Neural cell (in vitro differentiated cells): ENCODE measurements at regions not wholly inside any gene's neighbourhood (a gene's known extent, or its start where the extent isn't known, plus 50 kb on each side); places are given as distances from the start of the nearest gene placed in this dataset.

Experiments
- H2AFZ ChIP-seq: fragments of 200-600, 300-800 bp; sonication (generic), shearing (Covaris generic); 2 replicates; pipeline ENCODE4 v1.6.0; 2014; ENCODE audit warnings: low read depth, mild to moderate bottlenecking, antibody characterized with exemption, low read length, moderate library complexity
- H3F3A ChIP-seq: fragments of 200-600 bp; shearing (Covaris generic); 2 replicates; pipeline ENCODE4 v1.6.1; 2016; ENCODE audit warnings: mild to moderate bottlenecking, moderate library complexity, mixed read lengths, antibody characterized with exemption, low read length; ENCODE audit not compliant: insufficient read depth, poor library complexity, severe bottlenecking
- H3K27ac ChIP-seq: fragments of 200-600, 300-800 bp; sonication (generic), shearing (Covaris generic); 2 replicates; pipeline ENCODE4 v1.5.1; 2014; ENCODE audit warnings: mild to moderate bottlenecking, low read length, moderate library complexity
- H3K27me3 ChIP-seq: fragments of 300-800, 200-600 bp; sonication (generic), shearing (Covaris generic); 2 replicates; pipeline ENCODE4 v1.6.0; 2014; ENCODE audit warnings: mild to moderate bottlenecking, low read depth, low read length, moderate library complexity; ENCODE audit not compliant: insufficient read depth
- H3K36me3 ChIP-seq: fragments of 300-800, 200-600 bp; sonication (generic), shearing (Covaris generic); 2 replicates; pipeline ENCODE4 v1.5.1; 2014; ENCODE audit warnings: mild to moderate bottlenecking, antibody characterized with exemption, low read length, moderate library complexity; ENCODE audit not compliant: insufficient read depth
- H3K4me2 ChIP-seq: fragments of 300-800, 200-600 bp; sonication (generic), shearing (Covaris generic); 2 replicates; pipeline ENCODE4 v1.6.0; 2014; ENCODE audit warnings: mild to moderate bottlenecking, low read length
- H3K4me3 ChIP-seq: fragments of 300-800, 200-600 bp; sonication (generic), shearing (Covaris generic); 2 replicates; pipeline ENCODE4 v1.5.1; 2014; ENCODE audit warnings: mild to moderate bottlenecking, low read length, moderate library complexity
- H3K79me2 ChIP-seq: fragments of 200-600 bp; shearing (Covaris generic); replicated peaks from 2 replicates; pipeline ENCODE4 v1.6.0; 2014; ENCODE audit warnings: mild to moderate bottlenecking, low read length, moderate library complexity; ENCODE audit not compliant: insufficient read depth
- H3K9ac ChIP-seq: fragments of 300-800, 200-600 bp; sonication (generic), shearing (Covaris generic); 2 replicates; pipeline ENCODE4 v1.6.1; 2016; ENCODE audit warnings: mild to moderate bottlenecking, low read length, mixed read lengths
- H3K9me2 ChIP-seq: fragments of 200-600 bp; shearing (Covaris generic); 2 replicates; pipeline ENCODE4 v1.6.1; 2016; ENCODE audit warnings: mild to moderate bottlenecking, low read length, mixed read lengths; ENCODE audit not compliant: insufficient read depth
- H3K9me3 ChIP-seq: fragments of 200-600, 300-800 bp; sonication (generic), shearing (Covaris generic); 2 replicates; pipeline ENCODE4 v1.6.1; 2016; ENCODE audit warnings: mild to moderate bottlenecking, mixed run types, low read length, moderate library complexity, mixed read lengths
- H4K20me1 ChIP-seq: fragments of 200-600 bp; shearing (Covaris generic); 2 replicates; pipeline ENCODE4 v1.6.1; 2016; ENCODE audit warnings: mild to moderate bottlenecking, mixed run types; ENCODE audit not compliant: insufficient read depth
- CTCF ChIP-seq: fragments of 450-650 bp; IDR thresholded peaks from 2 replicates; pipeline ENCODE4 v1.5.1; 2014; ENCODE audit warnings: antibody characterized with exemption, mild to moderate bottlenecking, moderate library complexity; ENCODE audit not compliant: poor library complexity, severe bottlenecking
- EP300 ChIP-seq: fragments of 450-650 bp; conservative IDR thresholded peaks from 2 replicates; pipeline ENCODE4 v1.6.1; 2014; ENCODE audit warnings: antibody characterized with exemption, mild to moderate bottlenecking, moderate library complexity; ENCODE audit not compliant: poor library complexity, severe bottlenecking
- EZH2 ChIP-seq: fragments of 200-600, 300-800 bp; shearing (Covaris generic), sonication (generic); IDR thresholded peaks from 2 replicates; pipeline ENCODE4 v1.6.1; 2014; ENCODE audit warnings: antibody characterized with exemption, low read length, borderline replicate concordance, mild to moderate bottlenecking; ENCODE audit not compliant: insufficient read depth, poor library complexity, severe bottlenecking
- MXI1 ChIP-seq: fragments of 450-650 bp; conservative IDR thresholded peaks from 2 replicates; pipeline ENCODE4 v1.6.1; 2014; ENCODE audit warnings: antibody characterized with exemption, mild to moderate bottlenecking; ENCODE audit not compliant: poor library complexity, severe bottlenecking
- POLR2AphosphoS5 ChIP-seq: IDR thresholded peaks from 2 replicates; pipeline ENCODE4 v1.6.1; 2012
- RAD21 ChIP-seq: fragments of 450-650 bp; conservative IDR thresholded peaks from 2 replicates; pipeline ENCODE4 v1.6.1; 2014; ENCODE audit warnings: antibody characterized with exemption, mild to moderate bottlenecking, moderate library complexity
- REST ChIP-seq: IDR thresholded peaks from 2 replicates; pipeline ENCODE4 v1.6.1; 2012; ENCODE audit warnings: borderline replicate concordance
- SMC3 ChIP-seq: fragments of 450-650 bp; conservative IDR thresholded peaks from 2 replicates; pipeline ENCODE4 v1.6.1; 2014; ENCODE audit warnings: antibody characterized with exemption, mild to moderate bottlenecking, moderate library complexity; ENCODE audit not compliant: poor library complexity
- TAF1 ChIP-seq: IDR thresholded peaks from 2 replicates; pipeline ENCODE4 v1.6.1; 2012; ENCODE audit warnings: low read depth

- Histone ChIP-seq H3K27ac (no peak overlapping the region), H3K9me2 (no peaks in the 10 kb centered on the region), H3K27me3 (no peaks in the 10 kb centered on the region), H4K20me1 (no peaks in the 10 kb centered on the region), H3K4me3 (no peak overlapping the region), H3K79me2 (no peaks in the 10 kb centered on the region), H3K4me2 (no peak overlapping the region), H3K9ac (no peak overlapping the region), H3K36me3 (no peaks in the 10 kb centered on the region), H3K9me3 (no peaks in the 10 kb centered on the region), H2AFZ (no peak overlapping the region), H3F3A (no peaks in the 10 kb centered on the region)
- TF ChIP-seq REST: peak; percentile 24
- TF ChIP-seq EP300: no peak
Observed at GRCh38 chr22:48807155-48807554, 1020.5 kb downstream of the BRD1 start.

GRCh38 chr22:48806227-48806781 is 1021.4 kb downstream of the BRD1 start:
- Histone ChIP-seq H3K9ac (no peak overlapping the region), H3K4me2 (no peak overlapping the region), H3K9me2 (no peaks in the 10 kb centered on the region), H3K9me3 (no peaks in the 10 kb centered on the region), H3F3A (no peaks in the 10 kb centered on the region), H2AFZ (no peak overlapping the region), H3K27ac (no peak overlapping the region), H3K27me3 (no peaks in the 10 kb centered on the region), H3K4me3 (no peak overlapping the region), H3K36me3 (no peaks in the 10 kb centered on the region), H3K79me2 (no peaks in the 10 kb centered on the region), H4K20me1 (no peaks in the 10 kb centered on the region)
- TF ChIP-seq REST: no peak

GRCh38 chr22:48805516-48805915 is 1022.2 kb downstream of the BRD1 start:
- H2AFZ ChIP-seq: no peak overlapping the region
- no peak overlapping the region for H3K4me3 ChIP-seq
- H3K27ac ChIP-seq: no peak overlapping the region
- no peaks in the 10 kb centered on the region for H3F3A ChIP-seq
- H3K9me3 ChIP-seq: no peaks in the 10 kb centered on the region
- H4K20me1 ChIP-seq: no peaks in the 10 kb centered on the region
- no peaks in the 10 kb centered on the region for H3K9me2 ChIP-seq
- H3K79me2 ChIP-seq: no peaks in the 10 kb centered on the region
- H3K36me3 ChIP-seq: no peaks in the 10 kb centered on the region
- TF ChIP-seq EZH2 (no peak), MXI1 (no peak), EP300 (no peak), RAD21 (no peak), POLR2AphosphoS5 (no peak), CTCF (no peak), SMC3 (no peak), TAF1 (no peak), REST (no peak)
- no peak overlapping the region for H3K4me2 ChIP-seq
- no peaks in the 10 kb centered on the region for H3K27me3 ChIP-seq
- H3K9ac ChIP-seq: no peak overlapping the region
